PC-9 (cell line): ENCODE measurements at regions not wholly inside any gene's neighbourhood (a gene's known extent, or its start where the extent isn't known, plus 50 kb on each side); places are given as distances from the start of the nearest gene placed in this dataset.

ENCODE experiments used
- EZH2 ChIP-seq: fragments of 200-600 bp; sonication (generic); IDR thresholded peaks from 2 replicates; pipeline ENCODE4 v1.8.0; 2017; ENCODE audit warnings: antibody characterized with exemption, low read depth
- TF ChIP-seq, protein P1 (sequence below): fragments of 200-600 bp; sonication (generic); conservative IDR thresholded peaks from 2 replicates; pipeline ENCODE4 v1.6.1; 2017; ENCODE audit warnings: mixed run types, antibody characterized with exemption, mild to moderate bottlenecking, moderate library complexity

GRCh38 chr2:235223011-235223410 is 270.8 kb upstream of the AGAP1 start:
- TF ChIP-seq EZH2, result no peak
- TF ChIP-seq, protein P1, sequence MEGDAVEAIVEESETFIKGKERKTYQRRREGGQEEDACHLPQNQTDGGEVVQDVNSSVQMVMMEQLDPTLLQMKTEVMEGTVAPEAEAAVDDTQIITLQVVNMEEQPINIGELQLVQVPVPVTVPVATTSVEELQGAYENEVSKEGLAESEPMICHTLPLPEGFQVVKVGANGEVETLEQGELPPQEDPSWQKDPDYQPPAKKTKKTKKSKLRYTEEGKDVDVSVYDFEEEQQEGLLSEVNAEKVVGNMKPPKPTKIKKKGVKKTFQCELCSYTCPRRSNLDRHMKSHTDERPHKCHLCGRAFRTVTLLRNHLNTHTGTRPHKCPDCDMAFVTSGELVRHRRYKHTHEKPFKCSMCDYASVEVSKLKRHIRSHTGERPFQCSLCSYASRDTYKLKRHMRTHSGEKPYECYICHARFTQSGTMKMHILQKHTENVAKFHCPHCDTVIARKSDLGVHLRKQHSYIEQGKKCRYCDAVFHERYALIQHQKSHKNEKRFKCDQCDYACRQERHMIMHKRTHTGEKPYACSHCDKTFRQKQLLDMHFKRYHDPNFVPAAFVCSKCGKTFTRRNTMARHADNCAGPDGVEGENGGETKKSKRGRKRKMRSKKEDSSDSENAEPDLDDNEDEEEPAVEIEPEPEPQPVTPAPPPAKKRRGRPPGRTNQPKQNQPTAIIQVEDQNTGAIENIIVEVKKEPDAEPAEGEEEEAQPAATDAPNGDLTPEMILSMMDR, result no peak
